ENCODE measurements at regions not wholly inside any gene's neighbourhood (a gene's known extent, or its start where the extent isn't known, plus 50 kb on each side); places are given as distances from the start of the nearest gene placed in this dataset.

DNA sequence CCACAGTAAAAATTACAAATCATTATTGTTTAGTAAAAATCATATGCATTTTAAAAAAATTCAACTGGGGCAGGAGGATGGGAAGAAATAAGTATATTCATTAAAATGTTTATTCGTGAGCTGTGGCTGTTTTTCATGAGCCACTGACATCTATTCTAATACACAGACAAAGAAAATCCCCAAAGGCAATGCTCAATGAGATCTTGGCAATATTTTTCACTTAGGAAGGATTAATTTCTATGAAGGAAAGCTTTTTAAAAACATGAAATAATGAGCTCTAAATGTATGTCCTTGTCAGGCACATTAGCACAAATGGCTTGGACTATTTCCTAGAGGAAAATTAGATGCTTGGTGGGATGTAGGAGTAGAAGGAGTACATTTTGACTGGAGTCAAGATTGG, 262.0 kb upstream of the MMADHC start:
- no peaks in the 10 kb centered on the region for H4K20me1 ChIP-seq (ENCODE audit: control insufficient read depth, extremely low read depth, insufficient read depth, low read length)
- no peaks in the 10 kb centered on the region for H3K79me2 ChIP-seq (ENCODE audit: control insufficient read depth, insufficient read depth, low read length)
- no peak overlapping the region for H3K4me3 ChIP-seq (replicated peaks in 1 of 4; ENCODE audit: control extremely low read depth in 1 of 4, insufficient read depth in 1 of 4, low read depth in 3 of 4, low read length in 4 of 4)
- no peak overlapping the region for H3K4me2 ChIP-seq (ENCODE audit: extremely low read depth, insufficient read depth, low read length)
- no peak for TF ChIP-seq EZH2 (IDR thresholded peaks at IDR 0.05; ENCODE audit: low read length, missing control alignments)
- no peak for TF ChIP-seq CTCF (conservative IDR thresholded peaks at IDR 0.05 in 1 of 2, IDR thresholded peaks at IDR 0.05 in 1 of 2; ENCODE audit: low read depth in 1 of 2, low read length in 2 of 2)
- no peaks in the 10 kb centered on the region for H3K4me1 ChIP-seq (ENCODE audit: control insufficient read depth, extremely low read depth, insufficient read depth, low read length)
- DNase-seq (ENCODE audit: low read depth in 2 of 2): no peak
- no peaks in the 10 kb centered on the region for H3K36me3 ChIP-seq (ENCODE audit: control insufficient read depth, insufficient read depth, low read length)
- no peaks in the 10 kb centered on the region for H3K9me3 ChIP-seq (ENCODE audit: control insufficient read depth, insufficient read depth, low read depth, low read length)
- H3K27ac ChIP-seq (ENCODE audit: insufficient read depth, low read length): no peak overlapping the region
- no peak overlapping the region for H2AFZ ChIP-seq (ENCODE audit: low read length)
- no peaks in the 10 kb centered on the region for H3K27me3 ChIP-seq (ENCODE audit: control insufficient read depth, insufficient read depth, low read length)
- no peak overlapping the region for H3K9ac ChIP-seq (ENCODE audit: insufficient read depth, low read length)

DNA sequence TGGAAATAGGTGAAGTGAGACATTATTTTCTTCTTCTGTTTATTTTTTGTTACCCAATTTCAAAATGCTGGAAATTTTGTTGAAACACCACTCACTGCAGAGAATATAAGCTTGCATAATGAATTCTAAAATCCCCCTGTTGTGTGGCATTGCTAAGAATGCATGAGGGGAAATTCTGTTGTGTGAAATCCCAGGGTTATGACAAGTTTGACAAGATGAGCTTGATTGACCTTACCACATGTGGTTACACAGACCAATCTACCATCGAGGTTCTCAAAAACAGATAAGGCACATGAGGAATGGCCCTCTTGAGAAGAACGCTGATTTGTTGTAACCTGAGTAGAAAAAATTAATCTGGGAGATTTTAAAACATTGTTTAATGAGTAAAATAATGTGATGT, 261.6 kb upstream of the MMADHC start:
- no peaks in the 10 kb centered on the region for H3K79me2 ChIP-seq (ENCODE audit: control insufficient read depth, insufficient read depth, low read length)
- H2AFZ ChIP-seq (ENCODE audit: low read length): no peak overlapping the region
- H3K4me2 ChIP-seq (ENCODE audit: extremely low read depth, insufficient read depth, low read length): no peak overlapping the region
- no peaks in the 10 kb centered on the region for H3K27me3 ChIP-seq (ENCODE audit: control insufficient read depth, insufficient read depth, low read length)
- H3K4me1 ChIP-seq (ENCODE audit: control insufficient read depth, extremely low read depth, insufficient read depth, low read length): no peaks in the 10 kb centered on the region
- no peaks in the 10 kb centered on the region for H4K20me1 ChIP-seq (ENCODE audit: control insufficient read depth, extremely low read depth, insufficient read depth, low read length)
- no peak for DNase-seq (ENCODE audit: low read depth in 2 of 2)
- H3K9ac ChIP-seq (ENCODE audit: insufficient read depth, low read length): no peak overlapping the region
- H3K9me3 ChIP-seq (ENCODE audit: control insufficient read depth, insufficient read depth, low read depth, low read length): no peaks in the 10 kb centered on the region
- H3K4me3 ChIP-seq (replicated peaks in 1 of 4; ENCODE audit: control extremely low read depth in 1 of 4, insufficient read depth in 1 of 4, low read depth in 3 of 4, low read length in 4 of 4): no peak overlapping the region
- no peak overlapping the region for H3K27ac ChIP-seq (ENCODE audit: insufficient read depth, low read length)
- H3K36me3 ChIP-seq (ENCODE audit: control insufficient read depth, insufficient read depth, low read length): no peaks in the 10 kb centered on the region
- no peak for TF ChIP-seq EZH2 (IDR thresholded peaks at IDR 0.05; ENCODE audit: low read length, missing control alignments)

- Histone ChIP-seq H2AFZ (ENCODE audit: low read length) (no peak overlapping the region), H3K27me3 (ENCODE audit: control insufficient read depth, insufficient read depth, low read length) (no peaks in the 10 kb centered on the region), H3K79me2 (ENCODE audit: control insufficient read depth, insufficient read depth, low read length) (no peaks in the 10 kb centered on the region), H3K9ac (ENCODE audit: insufficient read depth, low read length) (no peak overlapping the region), H3K9me3 (ENCODE audit: control insufficient read depth, insufficient read depth, low read depth, low read length) (no peaks in the 10 kb centered on the region), H3K4me1 (ENCODE audit: control insufficient read depth, extremely low read depth, insufficient read depth, low read length) (no peaks in the 10 kb centered on the region), H3K4me3 (replicated peaks in 1 of 4; ENCODE audit: control extremely low read depth in 1 of 4, insufficient read depth in 1 of 4, low read depth in 3 of 4, low read length in 4 of 4) (no peak overlapping the region), H3K27ac (ENCODE audit: insufficient read depth, low read length) (no peak overlapping the region), H4K20me1 (ENCODE audit: control insufficient read depth, extremely low read depth, insufficient read depth, low read length) (no peaks in the 10 kb centered on the region), H3K4me2 (ENCODE audit: extremely low read depth, insufficient read depth, low read length) (no peak overlapping the region), H3K36me3 (ENCODE audit: control insufficient read depth, insufficient read depth, low read length) (no peaks in the 10 kb centered on the region)
- TF ChIP-seq EZH2 (IDR thresholded peaks at IDR 0.05; ENCODE audit: low read length, missing control alignments) (no peak), CTCF (conservative IDR thresholded peaks at IDR 0.05 in 1 of 2, IDR thresholded peaks at IDR 0.05 in 1 of 2; ENCODE audit: low read depth in 1 of 2, low read length in 2 of 2) (no peak)
- no peak for DNase-seq (ENCODE audit: low read depth in 2 of 2)
Observed at GRCh38 chr2:149841396-149841795, 253.8 kb upstream of the MMADHC start.

All from fibroblast of lung (primary cell).